H1 (cell line): ENCODE measurements at regions not wholly inside any gene's neighbourhood (a gene's known extent, or its start where the extent isn't known, plus 50 kb on each side); places are given as distances from the start of the nearest gene placed in this dataset.

Experiments used
- BRCA1 ChIP-seq: IDR thresholded peaks from 2 replicates; pipeline ENCODE4 v1.6.1; 2012; ENCODE audit warnings: low read depth, low read length, improper control_type of control experiment
- CBX8 ChIP-seq: fragments of 300-800, 300-1000 bp; sonication (generic); IDR thresholded peaks from 2 replicates; pipeline ENCODE4 v1.7.1; 2016; ENCODE audit warnings: low read depth, low read length, borderline replicate concordance
- CREB1 ChIP-seq: IDR thresholded peaks from 2 replicates; pipeline ENCODE4 v1.6.1; 2012; ENCODE audit warnings: inconsistent platforms
- RXRA ChIP-seq: IDR thresholded peaks from 2 replicates; pipeline ENCODE4 v1.6.1; 2011; ENCODE audit warnings: low read depth, mild to moderate bottlenecking, low read length, moderate library complexity; ENCODE audit not compliant: insufficient read depth
- TAF7 ChIP-seq: optimal IDR thresholded peaks from 2 replicates; pipeline ENCODE3; 2011; ENCODE audit warnings: low read depth, mild to moderate bottlenecking, inconsistent platforms, low read length, moderate library complexity, borderline replicate concordance
- TF ChIP-seq, protein P1 (sequence below), 3 experiments: IDR thresholded peaks; 1 replicate in 2 of 3; 2 replicates in 1 of 3; pipeline versions ENCODE4 v1.5.1 to v1.6.1; 2011; ENCODE audit warnings: low read length in 3 of 3, mild to moderate bottlenecking in 3 of 3, inconsistent platforms in 2 of 3, low read depth in 1 of 3, moderate library complexity in 1 of 3; ENCODE audit not compliant: insufficient read depth in 1 of 3; ENCODE audit errors: control extremely low read depth in 1 of 3

DNA sequence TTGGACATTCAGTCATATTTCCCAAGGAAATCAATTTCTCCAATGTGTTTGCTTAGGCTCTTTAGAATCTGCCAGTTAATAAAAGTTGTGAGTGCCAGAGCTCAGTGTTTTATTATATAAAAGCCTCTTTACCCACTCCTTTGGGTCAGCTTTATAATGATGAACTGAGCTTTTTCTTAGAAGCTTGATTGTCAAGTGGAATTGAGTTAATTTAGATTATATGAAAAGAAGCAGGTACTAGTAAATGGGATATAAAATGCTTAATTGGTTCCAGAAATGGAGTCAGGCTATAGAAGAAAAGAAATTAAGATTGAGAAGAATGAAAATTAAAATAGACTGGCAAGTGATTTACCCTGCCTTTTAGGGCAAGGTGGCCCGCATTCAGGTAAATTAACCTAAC lies 363.2 kb downstream of the SLITRK6 start (continued):
- TF ChIP-seq CBX8, result no peak
- no peak for TF ChIP-seq CREB1
- TF ChIP-seq RXRA, result no peak
- no peak for TF ChIP-seq TAF7
- TF ChIP-seq, protein P1, sequence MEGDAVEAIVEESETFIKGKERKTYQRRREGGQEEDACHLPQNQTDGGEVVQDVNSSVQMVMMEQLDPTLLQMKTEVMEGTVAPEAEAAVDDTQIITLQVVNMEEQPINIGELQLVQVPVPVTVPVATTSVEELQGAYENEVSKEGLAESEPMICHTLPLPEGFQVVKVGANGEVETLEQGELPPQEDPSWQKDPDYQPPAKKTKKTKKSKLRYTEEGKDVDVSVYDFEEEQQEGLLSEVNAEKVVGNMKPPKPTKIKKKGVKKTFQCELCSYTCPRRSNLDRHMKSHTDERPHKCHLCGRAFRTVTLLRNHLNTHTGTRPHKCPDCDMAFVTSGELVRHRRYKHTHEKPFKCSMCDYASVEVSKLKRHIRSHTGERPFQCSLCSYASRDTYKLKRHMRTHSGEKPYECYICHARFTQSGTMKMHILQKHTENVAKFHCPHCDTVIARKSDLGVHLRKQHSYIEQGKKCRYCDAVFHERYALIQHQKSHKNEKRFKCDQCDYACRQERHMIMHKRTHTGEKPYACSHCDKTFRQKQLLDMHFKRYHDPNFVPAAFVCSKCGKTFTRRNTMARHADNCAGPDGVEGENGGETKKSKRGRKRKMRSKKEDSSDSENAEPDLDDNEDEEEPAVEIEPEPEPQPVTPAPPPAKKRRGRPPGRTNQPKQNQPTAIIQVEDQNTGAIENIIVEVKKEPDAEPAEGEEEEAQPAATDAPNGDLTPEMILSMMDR (IDR thresholded peaks at IDR 0.05; ENCODE audit: control extremely low read depth in 1 of 3, insufficient read depth in 1 of 3, low read depth in 1 of 3, low read length in 3 of 3), result no peak
- no peak for TF ChIP-seq BRCA1
